GM21737 (cell line): ENCODE measurements at regions not wholly inside any gene's neighbourhood (a gene's known extent, or its start where the extent isn't known, plus 50 kb on each side); places are given as distances from the start of the nearest gene placed in this dataset.

Experiments
- ATAC-seq: cut with Tn5 transposase; IDR thresholded peaks from one replicate; pipeline ENCODE4 v1.9.1; 2021; ENCODE audit warnings: mild to moderate bottlenecking, moderate library complexity; ENCODE audit not compliant: unreplicated experiment

DNA sequence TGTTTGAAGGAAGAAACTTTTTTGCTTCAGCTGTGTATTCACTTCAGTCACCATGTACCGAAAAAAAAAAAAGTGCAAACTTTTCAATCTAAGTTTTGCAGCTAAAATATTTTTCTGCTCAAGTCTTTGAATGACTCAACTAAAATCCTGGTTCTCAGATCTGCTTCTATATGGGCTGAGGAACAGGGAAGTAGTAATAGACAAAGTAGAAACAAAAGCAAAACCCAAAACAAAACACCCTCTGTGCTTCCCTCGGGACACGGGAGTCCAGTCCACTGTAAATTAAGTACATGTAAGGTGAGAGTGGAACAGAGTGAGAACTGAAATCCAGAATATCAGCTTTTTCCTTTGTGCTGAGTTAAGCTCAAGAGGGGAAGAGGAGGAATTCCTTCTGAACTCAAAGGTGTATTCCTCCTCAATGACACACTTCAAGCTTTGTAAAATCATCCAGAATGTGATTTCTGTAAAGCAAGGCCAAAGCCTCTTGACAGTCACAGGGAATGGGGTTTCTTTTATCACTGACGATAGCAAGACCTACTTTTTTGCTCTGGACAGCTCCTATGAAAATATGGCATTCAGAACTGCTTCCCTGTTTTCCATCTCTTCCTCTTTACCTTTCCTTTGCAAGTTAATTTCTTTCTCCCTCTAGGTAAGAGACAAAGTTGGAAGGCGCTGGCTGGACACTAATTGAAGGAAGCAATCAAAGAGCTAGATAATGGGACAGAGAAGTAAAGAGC lies 433.5 kb upstream of the MMADHC start:
- no peak for ATAC-seq

GRCh38 chr2:150020221-150020620 lies 432.6 kb upstream of the MMADHC start:
- ATAC-seq: no peak

DNA sequence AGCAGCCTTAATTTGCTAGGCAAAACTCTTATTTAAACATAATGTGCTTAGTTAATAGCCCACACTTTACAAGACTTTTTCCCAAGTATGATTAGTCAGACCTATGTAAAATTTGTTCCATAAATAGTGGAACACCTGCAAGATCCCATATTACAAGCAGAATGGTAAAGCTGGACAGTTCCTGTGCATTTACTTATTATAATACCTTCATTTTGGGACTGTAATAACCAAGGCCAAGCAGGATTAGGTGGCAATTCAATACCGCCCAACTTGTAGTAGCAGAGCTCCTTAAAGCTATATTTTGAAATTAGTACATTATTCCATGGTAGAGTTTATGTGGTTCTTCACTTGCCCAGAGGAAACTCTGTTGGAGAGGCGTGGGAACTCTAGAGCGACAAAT lies 431.5 kb upstream of the MMADHC start:
- no peak for ATAC-seq

- ATAC-seq: no peak
These were observed 425.4 kb upstream of the MMADHC start for GRCh38 chr2:150012986-150013385.

GRCh38 chr2:150011161-150011730 lies 423.7 kb upstream of the MMADHC start:
- ATAC-seq: no peak

DNA sequence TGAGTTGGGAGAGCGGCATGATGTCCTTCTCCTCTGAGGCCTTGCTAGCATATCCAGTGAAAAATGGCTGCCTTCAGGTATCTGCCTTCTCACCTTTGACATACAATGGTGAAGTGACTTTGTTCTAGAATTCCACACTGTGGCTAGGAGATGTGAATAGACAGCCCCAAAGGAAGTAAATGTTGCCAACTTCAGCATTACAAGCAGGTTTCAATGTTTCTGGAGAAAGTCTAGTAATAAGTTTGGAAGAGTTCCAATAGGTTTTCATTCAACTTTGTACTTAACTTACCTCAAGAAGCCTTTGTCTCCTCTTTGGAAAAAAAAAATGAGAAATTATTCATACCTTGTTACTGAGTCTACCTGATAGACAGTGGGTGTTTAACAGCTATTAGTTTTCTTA lies 421.3 kb upstream of the MMADHC start:
- no peak for ATAC-seq

DNA sequence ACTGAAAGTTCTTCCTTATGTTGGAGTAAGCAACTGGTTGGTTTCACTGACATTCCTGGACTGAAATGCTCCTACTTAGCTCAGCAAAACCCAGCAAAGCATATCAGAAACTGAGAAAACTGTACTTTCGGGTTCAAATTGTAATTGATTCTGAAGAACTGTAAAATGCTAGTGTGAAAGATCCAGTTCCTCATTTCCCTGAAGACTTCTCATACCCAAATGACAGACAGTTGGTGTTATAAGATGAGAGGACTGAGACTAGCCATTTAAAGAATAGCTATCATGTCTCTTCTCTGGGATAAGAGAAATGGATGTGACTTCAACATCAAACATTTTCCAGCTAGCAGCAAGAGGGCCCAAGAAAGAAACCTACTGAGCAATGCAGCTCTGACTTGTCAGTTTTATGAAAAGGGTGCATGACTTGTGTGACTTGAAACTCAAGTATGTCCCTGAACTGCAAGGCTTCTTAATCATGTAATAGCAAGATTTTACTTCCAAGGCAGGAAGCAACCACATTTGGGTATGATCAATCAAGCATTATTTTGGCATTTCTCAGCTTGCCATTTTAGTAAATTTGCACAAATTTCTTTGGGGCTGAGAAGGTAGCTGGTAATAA lies 420.3 kb upstream of the MMADHC start:
- no peak for ATAC-seq

DNA sequence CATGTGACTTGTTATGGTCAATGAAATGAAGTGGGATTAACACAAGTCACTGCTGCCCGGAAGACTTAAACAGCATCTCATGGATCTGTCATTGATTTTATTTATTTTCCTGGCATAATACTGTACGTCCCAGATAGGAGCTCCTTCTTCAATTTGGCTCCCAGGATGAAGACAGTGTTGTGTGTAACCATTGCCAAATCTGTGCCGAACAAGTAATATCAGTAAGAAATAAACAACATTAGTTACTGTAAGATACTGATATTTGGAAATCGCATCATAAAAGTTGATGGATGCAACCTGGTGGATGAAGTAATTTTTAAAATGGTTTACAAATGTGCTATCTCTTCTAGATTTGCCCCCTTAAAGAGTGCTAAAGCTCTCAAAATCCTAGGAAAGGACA lies 419.0 kb upstream of the MMADHC start:
- no peak for ATAC-seq

DNA sequence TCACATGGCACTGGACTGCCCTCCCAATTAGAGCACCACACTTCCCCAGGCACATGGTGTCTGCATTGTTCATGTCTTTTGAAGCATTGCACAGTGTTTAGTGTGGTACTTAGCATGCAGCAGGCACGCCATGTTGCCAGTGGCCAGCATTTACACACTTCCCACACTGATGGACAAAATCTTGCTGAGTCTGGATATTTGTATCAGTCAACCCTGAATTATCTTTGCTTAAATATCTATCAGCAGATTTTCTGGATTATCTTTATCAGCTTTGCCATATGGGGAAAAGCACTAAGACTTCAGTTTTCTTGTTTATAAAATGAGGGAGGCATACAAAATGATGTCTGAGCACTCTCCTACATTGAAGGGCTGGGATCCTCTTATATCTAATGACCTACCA lies 416.0 kb upstream of the MMADHC start:
- ATAC-seq: no peak

- no peak for ATAC-seq
These were observed 414.2 kb upstream of the MMADHC start for GRCh38 chr2:150001788-150002187.

DNA sequence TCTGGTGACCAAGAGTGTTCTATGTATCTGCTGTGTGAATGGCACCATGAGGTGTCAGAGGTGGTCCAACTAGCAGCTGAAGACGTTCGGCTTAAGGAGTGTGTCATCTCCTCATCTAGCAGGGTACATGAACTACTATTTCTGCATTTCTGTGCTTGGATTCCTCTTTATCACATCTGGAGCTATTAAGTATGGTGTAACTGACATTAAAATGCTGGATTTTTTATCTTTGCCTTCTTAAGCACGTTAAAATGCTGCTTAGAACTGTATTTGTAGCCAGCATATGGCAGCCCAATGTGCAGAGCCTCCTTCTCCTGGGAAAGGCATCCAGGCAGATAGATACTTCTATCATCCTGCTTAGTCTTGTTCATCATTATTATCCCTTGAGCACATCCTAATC lies 409.3 kb upstream of the MMADHC start:
- no peak for ATAC-seq

- ATAC-seq: no peak
These were observed 406.6 kb upstream of the MMADHC start for GRCh38 chr2:149994057-149994728.

GRCh38 chr2:149993316-149993715 lies 405.7 kb upstream of the MMADHC start:
- ATAC-seq: no peak

- no peak for ATAC-seq
These were observed 404.0 kb upstream of the MMADHC start for GRCh38 chr2:149991576-149991975.

GRCh38 chr2:149990965-149991364 lies 403.4 kb upstream of the MMADHC start:
- ATAC-seq: no peak

- no peak for ATAC-seq
These were observed 402.0 kb upstream of the MMADHC start for GRCh38 chr2:149989447-149990063.

- ATAC-seq: no peak
These were observed 400.8 kb upstream of the MMADHC start for GRCh38 chr2:149988361-149988760.

DNA sequence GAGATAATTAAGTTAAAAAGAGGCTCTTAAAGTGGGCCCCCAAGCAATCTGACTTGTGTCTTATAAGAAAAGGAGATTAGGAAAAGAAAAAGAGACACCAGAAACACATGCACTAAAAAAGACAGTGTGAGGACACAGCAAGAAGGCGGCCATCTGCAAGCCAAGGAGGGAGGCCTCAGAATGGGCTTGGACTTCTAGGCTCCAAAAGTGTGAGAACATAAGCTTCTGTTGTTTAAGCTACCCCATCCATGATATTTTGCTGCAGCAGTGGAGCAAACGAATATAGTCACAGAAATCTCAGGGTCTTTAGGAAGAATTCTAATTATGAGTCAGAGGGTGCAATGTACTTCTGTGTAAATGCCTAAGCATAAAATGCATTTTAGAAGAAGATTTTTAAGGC lies 399.3 kb upstream of the MMADHC start:
- no peak for ATAC-seq

- no peak for ATAC-seq
These were observed 396.7 kb upstream of the MMADHC start for GRCh38 chr2:149984311-149984710.

DNA sequence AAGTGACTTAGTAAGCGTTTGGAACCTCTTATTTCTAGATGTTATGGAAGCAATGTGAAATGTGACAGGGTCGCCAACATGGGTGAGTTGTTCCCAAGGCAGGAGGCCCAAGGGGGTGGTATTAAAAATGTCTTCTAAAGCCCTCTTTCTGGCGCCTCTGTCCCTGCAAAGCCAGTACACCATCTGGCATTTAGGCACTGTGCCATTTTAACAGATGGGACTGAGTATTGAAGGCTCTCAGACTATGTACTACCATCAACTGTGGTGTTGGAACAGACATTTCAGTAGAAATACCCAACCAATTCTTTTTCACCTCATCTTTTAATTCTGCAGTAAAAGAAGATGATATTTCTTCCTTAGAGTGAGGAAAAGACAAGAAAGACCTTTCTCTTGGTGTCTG lies 384.5 kb upstream of the MMADHC start:
- ATAC-seq: no peak

- no peak for ATAC-seq
These were observed 367.5 kb upstream of the MMADHC start for GRCh38 chr2:149954981-149955600.
